Thoracic aorta (tissue), 2 donors: ENCODE measurements at regions not wholly inside any gene's neighbourhood (a gene's known extent, or its start where the extent isn't known, plus 50 kb on each side); places are given as distances from the start of the nearest gene placed in this dataset.

Source experiments
- ATAC-seq: fragments of 150-250 bp; one replicate; pipeline ENCODE4 v1.8.0; 2017; ENCODE audit warnings: low read depth; ENCODE audit not compliant: insufficient number of reproducible peaks, low FRiP score
- DNase-seq: peaks from one replicate; pipeline ENCODE4 v3.0.0-alpha.2; 2020; ENCODE audit warnings: low spot score
- H3K27ac ChIP-seq, 2 donors: fragments of 200-600 bp; sonication (generic); 1 replicate in 1 of 2; 2 replicates in 1 of 2; pipeline ENCODE4 v1.5.1; 2016; ENCODE audit warnings: mild to moderate bottlenecking in 2 of 2, moderate library complexity in 2 of 2
- H3K27me3 ChIP-seq: fragments of 200-600 bp; sonication (generic); replicated peaks from 2 replicates; pipeline ENCODE4 v1.6.0; 2016; ENCODE audit warnings: mild to moderate bottlenecking; ENCODE audit not compliant: insufficient read depth
- H3K36me3 ChIP-seq: fragments of 200-600 bp; sonication (generic); one replicate; pipeline ENCODE4 v1.5.1; 2016
- H3K4me1 ChIP-seq, 2 donors: fragments of 200-600 bp; sonication (generic); 1 replicate in 1 of 2; 2 replicates in 1 of 2; pipeline versions ENCODE4 v1.5.1 to v1.6.0; 2016; ENCODE audit warnings: low read depth in 2 of 2, mild to moderate bottlenecking in 1 of 2; ENCODE audit not compliant: control insufficient read depth in 1 of 2
- H3K4me3 ChIP-seq: fragments of 200-600 bp; sonication (generic); 2 replicates; pipeline ENCODE4 v1.5.1; 2016; ENCODE audit warnings: mild to moderate bottlenecking
- H3K9me3 ChIP-seq: fragments of 200-600 bp; sonication (generic); 2 replicates; pipeline ENCODE4 v1.5.1; 2016
- TF ChIP-seq, protein P1 (sequence below): fragments of 200-600 bp; sonication (generic); IDR thresholded peaks from one replicate; pipeline ENCODE4 v1.5.1; 2019; ENCODE audit warnings: antibody characterized with exemption

DNA sequence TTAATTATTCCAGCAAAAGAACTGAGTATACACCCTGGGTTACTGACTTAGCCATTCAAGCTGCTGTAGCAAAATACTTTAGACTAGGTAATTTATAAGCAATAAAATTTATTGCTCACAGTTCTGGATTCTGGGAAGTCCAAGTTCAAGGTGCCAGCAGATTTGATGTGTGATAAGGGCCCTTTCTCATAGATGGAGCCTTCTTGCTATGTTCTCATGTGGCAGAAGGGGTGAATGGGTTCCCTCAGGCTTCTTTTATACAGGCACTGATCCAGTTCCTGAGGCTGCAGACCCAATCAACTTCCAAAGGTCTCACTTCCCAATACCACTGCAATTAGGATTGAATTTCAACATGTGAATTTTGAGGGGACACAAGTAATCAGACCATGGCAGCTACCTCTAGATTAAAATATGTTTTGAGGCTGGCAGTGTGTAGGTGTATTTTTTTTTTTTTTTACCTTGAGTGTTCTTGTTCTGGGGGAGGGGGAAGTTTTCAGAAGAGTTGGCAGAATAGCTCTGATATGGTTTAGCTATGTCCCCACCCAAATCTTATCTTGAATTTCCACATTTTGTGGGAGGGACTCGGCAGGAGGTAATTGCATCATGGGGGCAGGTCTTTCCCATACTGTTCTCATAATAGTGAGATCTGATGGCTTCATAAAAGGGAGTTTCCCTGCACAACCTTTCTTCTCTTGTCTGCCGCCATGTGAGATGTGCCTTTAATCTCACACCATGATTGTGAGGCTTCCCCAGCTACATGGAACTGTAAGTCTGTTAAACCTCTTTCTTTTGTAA lies 178.2 kb downstream of the RASSF9 start:
- H3K4me3 ChIP-seq: no peak overlapping the region
- no peaks in the 10 kb centered on the region for H3K9me3 ChIP-seq
- H3K36me3 ChIP-seq: no peaks in the 10 kb centered on the region
- H3K27me3 ChIP-seq: no peaks in the 10 kb centered on the region
- DNase-seq (no peak), ATAC-seq (no peak)
- TF ChIP-seq, protein P1, sequence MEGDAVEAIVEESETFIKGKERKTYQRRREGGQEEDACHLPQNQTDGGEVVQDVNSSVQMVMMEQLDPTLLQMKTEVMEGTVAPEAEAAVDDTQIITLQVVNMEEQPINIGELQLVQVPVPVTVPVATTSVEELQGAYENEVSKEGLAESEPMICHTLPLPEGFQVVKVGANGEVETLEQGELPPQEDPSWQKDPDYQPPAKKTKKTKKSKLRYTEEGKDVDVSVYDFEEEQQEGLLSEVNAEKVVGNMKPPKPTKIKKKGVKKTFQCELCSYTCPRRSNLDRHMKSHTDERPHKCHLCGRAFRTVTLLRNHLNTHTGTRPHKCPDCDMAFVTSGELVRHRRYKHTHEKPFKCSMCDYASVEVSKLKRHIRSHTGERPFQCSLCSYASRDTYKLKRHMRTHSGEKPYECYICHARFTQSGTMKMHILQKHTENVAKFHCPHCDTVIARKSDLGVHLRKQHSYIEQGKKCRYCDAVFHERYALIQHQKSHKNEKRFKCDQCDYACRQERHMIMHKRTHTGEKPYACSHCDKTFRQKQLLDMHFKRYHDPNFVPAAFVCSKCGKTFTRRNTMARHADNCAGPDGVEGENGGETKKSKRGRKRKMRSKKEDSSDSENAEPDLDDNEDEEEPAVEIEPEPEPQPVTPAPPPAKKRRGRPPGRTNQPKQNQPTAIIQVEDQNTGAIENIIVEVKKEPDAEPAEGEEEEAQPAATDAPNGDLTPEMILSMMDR: no peak
- H3K27ac ChIP-seq: no peak overlapping the region
- no peaks in the 10 kb centered on the region for H3K4me1 ChIP-seq

DNA sequence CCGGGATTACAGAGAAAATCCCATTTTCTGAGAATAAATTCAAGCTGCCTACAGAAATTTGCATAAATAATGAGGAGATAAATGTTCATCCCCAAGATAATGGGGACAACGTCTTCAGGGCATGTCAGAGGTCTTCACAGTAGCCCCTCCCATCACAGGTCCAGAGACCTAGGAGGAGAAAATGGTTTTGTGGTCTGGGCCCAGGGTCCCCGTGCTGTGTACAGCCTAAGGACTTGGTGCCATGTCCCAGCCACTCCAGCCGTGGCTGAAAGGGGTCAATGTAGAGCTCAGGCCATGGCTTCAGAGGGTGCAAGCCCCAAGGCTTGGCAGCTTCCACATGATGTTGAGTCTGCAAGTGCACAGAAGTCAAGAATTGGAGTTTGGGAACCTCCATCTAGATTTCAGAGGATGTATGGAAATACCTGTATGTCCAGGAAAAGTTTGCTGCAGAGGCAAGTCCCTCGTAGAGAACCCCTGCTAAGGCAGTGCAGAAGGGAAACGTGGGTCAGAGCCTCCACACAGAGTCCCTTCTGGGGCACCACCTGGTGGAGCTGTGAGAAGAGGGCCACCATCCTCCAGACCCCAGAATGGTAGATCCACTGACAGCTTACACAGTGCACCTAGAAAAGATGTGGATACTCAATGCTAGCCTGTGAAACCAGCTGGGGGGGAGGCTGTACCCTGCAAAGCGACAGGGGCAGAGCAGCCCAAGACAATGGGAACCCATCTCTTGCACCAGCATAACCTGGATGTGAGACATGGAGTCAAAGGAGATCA lies 176.3 kb downstream of the RASSF9 start:
- no peak overlapping the region for H3K27ac ChIP-seq
- no peak for ATAC-seq

DNA sequence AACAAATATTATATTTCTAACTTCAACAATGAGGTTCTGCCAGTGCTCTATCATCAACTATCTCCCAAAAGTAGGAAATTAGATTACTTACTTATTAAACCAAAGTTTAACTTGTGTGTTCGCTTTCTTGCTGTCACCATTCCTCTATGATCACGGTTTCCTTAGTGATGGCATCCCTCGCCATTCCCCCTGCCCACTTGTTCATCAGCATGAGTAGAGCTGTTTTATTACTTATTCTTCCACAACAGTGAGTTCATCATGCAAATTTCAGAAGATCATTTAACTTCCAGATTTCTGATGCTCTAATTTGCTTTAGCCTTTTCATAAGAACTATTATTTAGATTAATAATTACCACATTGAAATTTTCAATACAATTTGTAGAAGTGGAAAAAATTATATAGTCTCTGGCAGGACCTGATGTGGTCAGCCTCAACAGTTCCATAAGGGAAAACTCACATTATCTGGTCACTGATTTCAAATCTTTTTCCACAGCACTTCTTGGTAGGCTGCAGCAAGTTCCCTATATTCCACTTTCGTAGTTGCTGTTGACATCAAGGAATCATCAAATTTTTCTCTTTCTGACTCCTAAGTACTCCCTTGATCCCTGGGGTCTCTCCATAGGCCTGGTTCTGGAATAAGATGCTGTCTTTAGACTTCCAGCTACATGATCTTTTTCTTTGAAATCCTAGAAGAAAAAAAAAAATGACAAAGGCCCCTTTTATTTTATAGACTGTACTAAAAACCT lies 174.6 kb downstream of the RASSF9 start:
- no peak for ATAC-seq
- Histone ChIP-seq H3K36me3 (no peaks in the 10 kb centered on the region), H3K4me3 (no peak overlapping the region), H3K27me3 (no peaks in the 10 kb centered on the region), H3K9me3 (no peaks in the 10 kb centered on the region), H3K27ac (no peak overlapping the region), H3K4me1 (no peaks in the 10 kb centered on the region)
- TF ChIP-seq, protein P1: no peak
- DNase-seq: no peak

More for the DNA sequence above, 176.3 kb downstream of the RASSF9 start:
- Histone ChIP-seq H3K27me3 (no peaks in the 10 kb centered on the region), H3K4me3 (no peak overlapping the region), H3K9me3 (no peaks in the 10 kb centered on the region), H3K36me3 (no peaks in the 10 kb centered on the region), H3K4me1 (no peaks in the 10 kb centered on the region)
- TF ChIP-seq, protein P1: no peak
- no peak for DNase-seq

DNA sequence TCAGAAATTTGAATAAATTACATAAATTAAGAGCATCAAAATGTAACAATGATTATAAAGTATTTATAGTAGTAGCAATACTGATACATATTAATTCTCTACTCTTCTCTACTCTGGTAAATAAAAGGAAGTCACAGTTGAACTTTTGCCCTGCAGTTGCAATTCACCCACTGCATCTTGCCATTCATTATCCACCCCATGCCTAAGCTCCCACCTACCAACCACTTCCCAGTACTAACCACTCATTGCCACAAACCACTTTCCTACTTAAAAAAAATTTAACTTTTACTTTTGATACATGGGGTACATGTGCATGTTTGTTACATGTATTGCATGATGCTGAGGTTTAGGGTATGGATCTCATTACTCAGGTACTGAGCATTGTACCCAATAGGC lies 174.0 kb downstream of the RASSF9 start:
- no peak overlapping the region for H3K27ac ChIP-seq
- TF ChIP-seq, protein P1: no peak
- no peak for DNase-seq
- H3K4me1 ChIP-seq: no peaks in the 10 kb centered on the region
- H3K9me3 ChIP-seq: no peaks in the 10 kb centered on the region
- H3K27me3 ChIP-seq: no peaks in the 10 kb centered on the region
- H3K4me3 ChIP-seq: no peak overlapping the region
- ATAC-seq: no peak
- H3K36me3 ChIP-seq: no peaks in the 10 kb centered on the region

DNA sequence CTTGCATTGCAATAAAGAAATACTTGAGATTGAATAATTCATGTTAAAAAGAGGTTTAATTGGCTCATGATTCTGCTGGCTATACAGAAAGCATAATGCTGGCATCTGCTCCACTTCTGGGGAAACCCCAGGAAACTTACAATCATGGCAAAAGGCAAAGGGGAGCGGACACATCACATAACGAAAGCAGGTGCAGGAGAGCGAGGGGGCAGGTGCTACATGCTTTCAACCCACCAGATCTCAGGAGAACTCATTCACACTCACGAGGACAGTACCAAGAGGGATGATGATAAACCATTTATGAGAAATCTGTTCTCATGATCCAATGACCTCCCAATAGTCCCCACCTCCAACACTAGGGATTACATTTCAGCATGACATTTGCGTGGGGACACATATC lies 172.6 kb downstream of the RASSF9 start:
- TF ChIP-seq, protein P1: no peak
- ATAC-seq (no peak), DNase-seq (no peak)
- no peaks in the 10 kb centered on the region for H3K4me1 ChIP-seq
- H3K4me3 ChIP-seq: no peak overlapping the region
- H3K27me3 ChIP-seq: no peaks in the 10 kb centered on the region
- H3K36me3 ChIP-seq: no peaks in the 10 kb centered on the region
- H3K27ac ChIP-seq: no peak overlapping the region
- H3K9me3 ChIP-seq: no peaks in the 10 kb centered on the region
